Endometrium (tissue), 2 donors: ENCODE measurements at regions not wholly inside any gene's neighbourhood (a gene's known extent, or its start where the extent isn't known, plus 50 kb on each side); places are given as distances from the start of the nearest gene placed in this dataset.

Source experiments
- FAIRE-seq: peaks from 2 replicates; lab custom pipeline; 2012; peaks lifted over from hg19 to GRCh38; lab: Jason Lieb, UNC
- donor health status: control.
- donor health status: control.

DNA sequence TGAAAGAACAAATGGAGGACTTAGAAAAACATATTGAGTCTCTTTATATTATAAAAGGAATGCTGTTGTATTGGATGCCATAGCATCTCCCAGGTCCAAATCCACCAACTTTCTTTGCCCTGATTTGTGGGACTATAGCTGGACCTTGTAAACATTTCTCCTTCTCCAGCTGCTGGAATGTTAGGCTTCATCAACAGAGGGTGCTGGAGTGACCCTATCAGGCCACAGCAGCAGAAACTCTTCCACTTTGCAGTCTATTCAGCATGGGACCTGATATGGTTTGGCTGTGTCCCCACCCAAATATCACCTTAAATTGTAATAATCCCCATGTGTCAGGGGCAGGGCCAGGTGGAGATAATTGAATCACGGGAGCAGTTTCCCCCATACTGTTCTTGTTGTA, 138.4 kb upstream of the ARL4C start:
- FAIRE-seq, result no peak

DNA sequence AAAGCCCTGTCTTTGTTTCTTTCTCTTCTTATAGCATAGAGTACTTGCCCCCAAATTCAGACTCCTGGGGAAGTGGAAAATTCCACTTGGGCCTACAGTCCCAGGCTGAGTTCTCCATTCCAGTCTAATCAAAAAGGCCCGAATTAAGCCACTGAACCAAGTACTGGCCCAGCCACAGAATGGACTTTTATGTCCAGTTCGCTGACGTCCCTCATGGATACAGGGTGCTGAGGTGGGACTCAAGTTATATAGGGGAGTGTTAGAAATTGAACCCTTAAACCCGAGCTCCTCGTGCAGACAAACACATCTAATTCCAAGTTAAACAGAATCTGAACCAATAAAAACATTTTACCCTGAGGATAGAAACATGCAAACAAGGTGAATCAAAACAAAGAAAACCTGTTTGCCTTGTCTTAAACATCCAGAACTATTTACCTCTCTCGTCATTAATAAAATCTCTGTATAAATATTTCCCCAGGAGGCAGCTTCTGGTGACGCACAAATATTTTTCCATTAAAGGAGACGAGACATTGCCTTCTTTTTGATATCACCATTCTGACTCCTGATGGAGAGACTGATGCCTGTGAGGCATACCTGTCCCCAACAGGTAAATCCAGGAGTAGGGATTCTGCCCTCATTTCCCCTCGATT, 136.8 kb upstream of the ARL4C start:
- FAIRE-seq, result no peak

DNA sequence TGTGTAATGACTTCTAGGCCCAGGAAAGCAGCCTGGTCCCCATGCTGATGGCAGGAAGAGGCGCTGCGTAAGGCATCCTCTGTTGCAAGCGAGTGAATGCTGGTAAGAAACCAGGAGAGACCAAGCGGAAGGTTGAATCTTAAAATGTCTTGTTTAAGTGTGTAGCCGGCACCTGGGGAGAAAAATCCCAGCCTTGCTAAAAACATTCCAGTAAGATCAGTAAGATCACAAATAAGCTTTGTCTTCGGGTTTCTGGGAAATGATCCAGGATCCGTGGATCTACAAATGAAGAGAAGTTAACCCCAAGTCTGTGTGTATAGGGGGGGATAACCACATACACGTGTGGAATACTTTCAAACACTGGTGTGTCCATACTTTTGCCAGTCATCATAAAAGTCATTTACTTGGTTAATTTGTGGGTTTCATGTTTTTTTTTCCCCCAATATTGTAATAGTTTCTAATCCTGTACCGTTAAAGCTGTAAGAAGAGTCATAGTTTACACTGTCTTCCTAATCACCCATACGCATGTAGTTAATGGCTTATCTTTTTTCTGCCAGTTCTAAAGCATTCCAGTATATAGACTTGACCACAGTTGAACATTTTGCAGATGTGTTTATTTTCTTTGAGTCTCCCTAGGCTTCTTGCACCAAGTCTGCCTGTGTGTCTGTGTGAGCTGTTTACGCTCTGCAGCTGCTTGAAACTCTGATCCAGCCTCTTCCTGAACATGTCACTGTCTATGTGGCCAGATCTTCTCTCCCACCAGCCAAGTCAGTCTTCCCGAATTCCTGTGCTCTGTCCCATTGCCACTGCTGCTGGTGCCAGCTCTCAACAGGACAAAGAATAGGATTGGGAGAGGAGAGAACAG, 135.9 kb upstream of the ARL4C start:
- FAIRE-seq, result no peak

DNA sequence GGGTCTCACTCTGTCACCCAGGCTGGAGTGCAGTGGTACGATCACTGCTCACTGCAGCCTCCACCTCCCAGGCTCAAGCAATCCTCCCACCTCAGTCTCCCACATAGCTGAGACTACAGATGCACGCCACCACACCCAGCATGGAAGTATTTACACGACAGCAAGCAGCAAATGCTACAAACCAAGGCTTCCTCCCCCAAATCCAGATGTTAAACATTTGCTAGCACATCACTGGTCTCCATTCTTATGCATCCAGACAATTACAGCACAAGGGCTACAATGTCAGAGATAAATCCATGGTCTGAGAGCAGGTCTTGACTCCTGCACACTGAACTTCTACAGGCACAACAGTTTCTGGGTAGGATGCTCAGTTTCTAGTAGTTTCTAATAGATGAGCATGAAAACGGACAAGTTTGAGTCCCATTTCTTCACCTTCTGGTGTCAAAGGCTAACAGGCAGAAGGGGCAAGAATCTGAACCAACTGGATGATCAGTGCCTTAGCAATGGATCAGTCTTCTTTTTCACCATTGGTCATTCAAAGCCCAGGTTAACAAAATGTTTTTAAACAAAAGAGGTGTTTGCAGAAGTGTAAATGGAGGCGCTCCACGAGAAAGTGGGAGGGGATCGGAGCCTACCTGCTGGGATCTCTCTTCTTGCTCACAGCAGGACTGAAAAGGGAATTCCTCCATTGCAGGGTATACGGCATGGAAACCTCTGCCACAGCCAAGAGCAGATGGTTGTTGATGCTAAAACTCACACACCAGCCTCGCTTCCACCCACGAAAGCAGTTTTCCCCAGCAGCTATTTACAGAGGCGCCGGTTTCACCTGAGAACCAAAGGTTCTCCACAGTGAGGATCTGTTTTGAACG, 135.0 kb upstream of the ARL4C start:
- FAIRE-seq, result no peak

DNA sequence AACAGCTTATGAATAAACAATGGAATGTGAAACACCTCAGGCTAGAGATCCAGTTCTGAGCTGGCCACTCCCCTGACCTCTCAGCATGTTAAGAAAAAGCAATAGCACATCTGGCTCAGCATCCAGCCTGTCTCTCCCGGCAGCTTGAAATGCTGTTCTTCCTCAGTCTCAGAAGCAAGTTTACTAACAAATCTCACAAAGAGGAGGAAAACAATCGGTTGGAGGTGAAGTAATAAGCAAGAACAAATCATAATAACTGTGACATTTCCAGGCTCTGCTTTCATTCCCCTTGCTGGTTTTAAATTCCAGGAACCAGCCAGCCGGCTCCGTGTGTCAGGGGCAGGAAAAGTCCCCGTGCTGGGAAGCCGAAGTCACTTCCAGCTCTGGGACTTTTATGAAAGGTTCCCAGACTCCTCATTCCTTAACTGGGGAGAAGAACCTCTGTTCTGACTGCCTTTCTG, 133.9 kb upstream of the ARL4C start:
- FAIRE-seq, result peak; percentile 85

DNA sequence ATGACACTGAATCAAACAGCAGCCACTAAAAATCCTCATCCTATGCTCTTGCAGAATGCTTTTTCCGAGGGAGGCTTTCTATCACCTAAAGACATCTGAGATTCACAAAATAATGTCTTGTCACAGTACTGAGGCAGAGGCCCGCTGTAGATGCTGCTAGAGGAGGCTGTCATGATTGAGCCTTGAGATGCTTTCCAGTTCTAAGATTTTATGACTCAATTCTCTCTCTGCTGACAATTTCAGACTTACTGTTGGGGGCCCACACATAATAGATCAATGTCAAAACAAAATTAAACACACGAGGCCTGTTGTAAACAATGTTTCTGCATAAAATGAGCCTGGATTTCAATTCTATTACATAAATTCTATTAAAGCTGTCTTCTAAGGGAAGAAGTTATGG, 132.7 kb upstream of the ARL4C start:
- FAIRE-seq, result no peak

DNA sequence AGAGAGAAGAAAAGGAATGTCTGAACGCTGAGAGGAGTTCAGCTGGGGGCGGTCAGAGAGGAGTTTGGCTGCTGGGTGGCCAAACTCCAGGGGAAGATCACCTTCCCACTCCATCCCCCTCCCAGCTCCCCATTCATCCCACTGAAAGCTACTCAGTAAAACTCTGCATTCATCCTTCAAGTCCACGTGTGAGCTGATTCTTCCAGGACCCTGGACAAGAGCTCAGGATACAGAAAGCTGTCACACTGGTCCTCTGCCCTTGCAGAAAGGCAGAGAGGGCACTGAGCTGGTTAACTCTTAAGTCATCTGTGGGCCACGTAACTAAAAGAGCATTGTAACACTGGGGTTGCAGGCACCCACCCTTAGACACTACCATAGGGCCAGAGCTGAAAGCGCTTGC, 132.1 kb upstream of the ARL4C start:
- no peak for FAIRE-seq

DNA sequence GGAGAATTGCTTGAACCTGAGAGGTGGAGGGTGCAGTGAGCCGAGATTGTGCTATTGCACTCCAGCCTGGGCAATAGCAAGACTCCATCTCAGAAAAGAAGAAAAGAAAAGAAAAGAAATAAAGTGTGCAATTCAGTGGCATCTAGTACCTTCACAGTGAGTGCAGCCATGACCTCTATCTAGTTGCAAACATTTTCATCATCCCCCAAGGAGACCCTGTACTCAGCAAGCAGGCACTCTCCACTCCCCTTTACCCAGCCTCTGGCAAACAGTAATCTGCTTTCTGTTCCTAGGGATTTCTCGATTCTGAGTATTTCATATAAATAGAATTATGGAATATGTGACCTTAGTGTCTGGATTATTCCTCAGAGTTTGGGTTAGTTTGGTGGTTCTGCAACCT, 130.4 kb upstream of the ARL4C start:
- FAIRE-seq, result no peak

DNA sequence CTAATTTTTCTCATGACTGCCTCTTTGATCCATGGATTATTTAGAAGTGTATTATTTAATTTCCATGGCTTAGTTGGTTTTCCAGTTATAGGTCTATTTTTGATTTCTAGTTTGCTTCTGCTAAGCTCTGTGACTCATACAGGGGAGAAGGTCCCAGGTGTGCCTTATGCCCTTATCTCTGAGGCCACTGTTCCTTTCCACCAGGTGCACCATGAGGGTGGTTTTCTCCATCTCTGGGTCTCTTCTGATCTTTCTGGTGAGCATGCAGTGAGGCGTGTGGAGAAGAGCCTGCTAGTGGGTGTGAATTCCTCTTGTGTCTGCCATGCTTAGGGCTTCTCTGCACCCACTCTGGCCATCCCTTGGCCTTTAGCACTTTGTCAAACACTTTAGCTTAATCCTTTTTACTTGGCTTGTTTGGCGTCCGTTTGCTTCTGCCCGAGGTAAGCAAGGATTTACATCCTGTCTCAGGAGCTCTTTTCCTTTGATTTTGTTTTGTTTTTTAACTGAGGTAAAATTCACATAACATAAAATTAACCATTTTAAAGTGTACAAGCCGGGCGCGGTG, 129.8 kb upstream of the ARL4C start:
- no peak for FAIRE-seq

DNA sequence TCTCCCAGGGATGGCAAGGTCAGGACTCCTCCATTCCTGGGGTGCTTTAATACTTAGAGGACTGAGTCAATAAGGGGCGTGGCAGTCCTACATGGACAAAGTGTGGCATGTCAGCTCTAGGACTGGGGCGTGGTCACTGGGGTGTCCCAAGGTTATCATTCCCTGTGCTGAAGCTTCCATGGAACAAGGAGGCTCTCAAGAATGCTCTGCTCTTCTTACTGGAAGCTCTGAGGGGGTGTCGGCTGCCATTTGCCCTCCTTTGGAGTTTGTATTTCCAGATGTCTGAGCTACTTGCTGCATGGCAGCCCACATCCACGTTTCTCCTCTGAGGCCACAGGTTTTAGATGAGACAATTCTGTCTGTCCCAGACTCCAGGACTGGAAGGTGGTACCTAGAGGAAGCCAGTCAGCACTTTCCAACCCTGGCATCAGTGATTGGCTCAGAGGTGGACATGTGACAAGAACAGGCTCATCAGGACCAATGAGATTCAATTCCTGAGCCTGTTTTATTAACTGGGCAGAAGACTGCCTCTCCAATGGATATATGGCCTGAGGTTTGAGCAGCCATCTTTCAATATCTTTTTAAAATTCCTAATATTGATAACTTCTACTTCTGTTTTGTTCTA, 128.9 kb upstream of the ARL4C start:
- FAIRE-seq, result no peak

DNA sequence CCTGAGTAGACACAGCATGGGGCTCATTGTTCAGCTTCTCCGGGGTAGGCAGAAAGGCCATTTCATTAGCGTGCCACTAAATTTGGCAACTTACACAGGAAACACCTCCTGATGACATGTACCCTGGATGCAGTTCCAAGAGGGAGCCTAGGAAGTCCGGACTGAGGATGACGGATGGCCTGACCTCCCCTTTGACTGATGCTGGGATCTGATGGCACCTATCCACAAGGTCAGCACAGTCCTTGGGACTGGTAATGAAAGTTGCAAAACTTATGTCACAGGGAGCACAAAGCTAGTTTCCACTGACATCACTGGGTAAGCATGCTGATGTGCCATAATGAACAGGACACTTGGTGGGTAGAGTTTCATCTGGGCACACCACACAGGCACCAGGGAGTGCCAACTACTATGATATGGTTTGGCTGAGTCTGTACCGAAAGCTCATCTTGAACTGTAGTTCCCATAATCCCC, 126.7 kb upstream of the ARL4C start:
- FAIRE-seq, result no peak

DNA sequence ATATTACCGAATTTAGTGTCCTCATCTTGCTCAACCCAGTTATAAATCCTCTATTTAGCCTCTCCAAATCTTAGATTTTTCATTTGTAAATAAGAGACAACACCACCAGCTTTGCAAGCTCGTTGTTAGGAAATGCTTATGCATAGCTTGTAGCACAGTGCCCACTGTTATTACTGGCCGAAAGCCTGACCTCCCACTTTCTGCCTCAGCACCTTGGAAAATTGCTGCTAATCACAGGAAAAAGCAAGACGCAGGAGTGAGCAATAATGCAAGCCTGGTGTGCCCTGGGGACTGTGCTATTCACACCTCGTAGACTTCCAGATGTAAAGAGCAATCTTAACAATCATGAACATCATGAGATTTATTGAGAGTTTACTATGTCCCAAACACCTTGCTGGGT, 124.2 kb upstream of the ARL4C start:
- FAIRE-seq, result no peak

DNA sequence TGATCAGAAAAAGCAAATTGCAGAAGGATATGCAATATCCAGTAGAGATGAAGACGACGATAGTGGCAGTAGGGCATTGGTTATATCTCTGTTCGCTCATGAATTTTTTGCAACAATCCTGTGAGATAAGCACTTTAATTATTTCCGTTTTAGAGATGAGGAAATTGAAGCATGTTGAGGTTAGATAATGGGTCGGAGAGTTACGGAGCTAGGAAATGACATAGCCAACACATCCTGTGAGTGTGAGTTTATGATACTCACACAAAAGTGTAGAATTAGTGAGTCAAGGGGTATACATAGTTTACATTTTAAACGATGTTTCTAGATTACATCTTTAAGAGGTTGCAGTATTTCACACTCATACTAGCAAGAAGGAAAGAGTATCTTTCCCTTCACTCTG, 123.1 kb upstream of the ARL4C start:
- FAIRE-seq, result no peak

DNA sequence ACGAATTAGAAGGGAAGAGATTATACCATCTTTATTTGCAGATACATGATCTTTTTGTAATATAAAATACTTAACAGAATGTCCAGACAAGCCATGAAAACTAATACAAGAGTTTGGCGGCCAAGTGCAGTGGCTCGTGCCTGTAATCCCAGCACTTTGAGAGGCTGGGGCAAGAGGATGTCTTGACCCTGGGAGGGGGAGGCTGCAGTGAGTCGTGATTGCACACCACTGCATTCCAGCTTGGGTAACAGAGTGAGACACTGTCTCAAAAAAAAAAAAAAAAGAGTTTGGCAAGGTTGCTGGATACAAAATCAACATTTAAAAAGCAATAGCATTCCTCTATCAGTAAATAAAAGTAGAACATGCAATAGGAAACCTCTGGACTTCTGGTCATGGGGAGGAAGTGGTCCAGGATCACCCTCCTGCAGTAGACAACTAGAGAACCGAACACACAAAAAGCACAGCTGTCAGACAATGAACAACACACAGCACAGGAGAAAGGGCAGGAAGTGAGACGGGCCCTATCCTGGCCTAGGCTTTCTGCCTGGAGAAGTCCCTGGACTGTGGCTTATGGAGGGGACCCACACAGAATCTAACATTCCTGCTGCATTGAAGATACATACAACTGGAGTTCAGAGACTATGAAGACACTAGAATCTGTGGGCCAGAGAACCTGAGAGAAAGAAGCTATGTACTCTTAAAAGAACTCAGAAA, 118.9 kb upstream of the ARL4C start:
- FAIRE-seq, result no peak

DNA sequence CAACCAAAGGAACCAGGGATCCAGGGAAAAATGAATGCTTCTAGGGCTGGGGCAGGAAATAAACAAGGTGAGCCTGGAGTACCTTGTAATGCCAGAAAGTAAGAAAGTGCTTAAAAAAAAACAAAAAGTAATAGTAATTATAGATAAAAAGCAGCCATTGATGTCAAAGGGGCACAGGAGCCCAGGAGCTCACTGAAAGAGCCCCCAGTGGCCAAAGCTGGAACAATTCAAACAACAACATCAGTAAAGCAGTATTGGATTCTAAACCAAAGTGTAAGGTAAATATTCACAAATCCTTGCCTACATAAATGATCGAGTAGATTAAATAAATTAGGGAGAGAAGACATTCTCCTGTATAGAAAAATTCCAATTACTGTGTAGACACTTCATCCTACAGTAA, 114.3 kb upstream of the ARL4C start:
- no peak for FAIRE-seq

DNA sequence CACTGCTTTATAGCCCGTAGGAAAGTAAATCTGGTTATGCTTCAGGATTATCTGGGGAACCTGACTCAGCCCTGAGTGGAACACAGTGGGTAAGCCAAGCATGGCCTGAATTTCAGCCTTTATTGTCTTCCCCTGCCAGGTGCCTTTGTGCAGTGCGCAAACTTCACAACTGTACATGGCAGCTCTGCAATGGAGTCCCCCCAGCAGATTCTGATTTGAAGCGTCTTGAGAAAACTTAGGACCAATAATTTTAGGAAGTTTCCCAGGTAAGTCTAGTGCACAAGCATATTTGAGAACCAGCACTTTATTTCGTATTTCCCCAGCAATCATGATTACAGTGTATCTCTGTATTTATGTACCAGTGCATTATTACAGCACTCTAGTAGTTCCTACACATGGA, 112.1 kb upstream of the ARL4C start:
- no peak for FAIRE-seq

DNA sequence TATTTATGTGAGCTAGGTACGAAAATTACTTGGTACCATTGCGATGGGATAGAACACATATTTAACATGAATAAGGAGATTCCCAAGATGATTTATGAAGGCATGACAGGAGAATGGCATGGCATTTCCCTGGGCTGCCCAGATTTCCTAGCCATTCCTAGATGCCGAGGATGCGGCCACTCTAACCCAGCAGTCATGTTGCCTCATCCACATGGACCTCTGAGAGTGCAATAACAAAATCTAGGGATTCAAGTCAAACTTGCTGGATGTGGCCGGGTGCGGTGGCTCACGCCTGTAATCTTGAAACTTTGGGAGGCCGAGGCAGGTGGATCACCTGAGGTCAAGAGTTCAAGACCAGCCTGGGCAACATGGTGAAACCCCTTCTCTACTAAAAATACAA, 110.8 kb upstream of the ARL4C start:
- FAIRE-seq, result no peak

DNA sequence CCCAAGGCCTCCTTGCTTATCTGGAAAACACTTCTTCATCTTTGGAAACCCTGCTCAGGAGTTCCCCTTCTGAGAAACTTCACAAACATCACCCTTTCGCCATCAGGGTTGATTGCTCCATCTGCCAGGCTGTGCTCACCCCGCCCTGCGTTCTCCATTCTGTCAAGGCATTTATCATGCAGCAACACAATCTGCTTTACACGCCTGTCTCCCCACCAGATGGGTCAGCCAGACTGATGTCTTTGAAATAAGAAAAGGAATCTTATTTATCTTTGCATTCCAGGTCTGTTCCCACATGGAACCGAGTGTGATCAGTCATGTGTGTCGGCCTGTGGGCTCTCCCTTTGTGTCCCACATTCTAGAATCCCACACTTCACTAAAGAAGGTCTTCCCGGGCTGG, 110.0 kb upstream of the ARL4C start:
- FAIRE-seq, result no peak

DNA sequence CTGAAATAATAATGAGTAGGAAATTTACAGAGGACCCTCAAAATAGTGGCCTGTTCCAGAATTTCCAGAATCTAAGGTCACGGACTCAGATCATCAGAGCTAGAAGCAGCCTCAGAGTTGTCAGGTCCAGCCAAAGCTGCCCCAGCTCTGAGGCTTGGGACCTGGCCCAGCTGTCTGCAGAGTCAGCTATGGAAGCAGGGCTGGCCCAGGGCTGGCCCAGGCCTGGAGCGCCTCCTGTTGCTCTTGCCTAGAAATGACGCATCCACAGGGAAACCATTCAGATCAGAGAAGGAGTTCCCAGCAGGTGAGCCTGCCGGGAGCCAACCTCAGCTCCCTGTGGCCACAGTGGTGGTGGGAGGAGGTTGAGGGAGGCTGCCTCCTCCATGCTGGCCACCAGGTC, 106.7 kb upstream of the ARL4C start:
- FAIRE-seq, result no peak

DNA sequence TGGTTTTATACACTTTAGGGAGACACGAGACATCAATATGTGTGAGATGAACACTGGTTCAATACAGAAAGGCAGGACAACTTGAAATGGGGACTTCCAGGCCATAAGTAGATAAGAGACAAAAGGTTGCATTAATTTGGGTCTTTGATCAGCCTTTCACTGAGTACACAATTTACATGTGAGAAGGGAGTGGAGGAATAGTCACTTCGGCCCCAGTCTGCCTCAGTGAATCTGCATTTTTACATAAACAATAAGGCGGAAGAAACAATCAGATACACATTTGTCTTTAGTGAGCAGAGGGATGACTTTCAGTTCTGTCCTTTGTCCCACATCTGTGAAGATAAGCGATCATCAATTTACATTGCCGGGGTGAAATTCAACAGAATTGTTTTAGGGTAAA, 104.3 kb upstream of the ARL4C start:
- no peak for FAIRE-seq

DNA sequence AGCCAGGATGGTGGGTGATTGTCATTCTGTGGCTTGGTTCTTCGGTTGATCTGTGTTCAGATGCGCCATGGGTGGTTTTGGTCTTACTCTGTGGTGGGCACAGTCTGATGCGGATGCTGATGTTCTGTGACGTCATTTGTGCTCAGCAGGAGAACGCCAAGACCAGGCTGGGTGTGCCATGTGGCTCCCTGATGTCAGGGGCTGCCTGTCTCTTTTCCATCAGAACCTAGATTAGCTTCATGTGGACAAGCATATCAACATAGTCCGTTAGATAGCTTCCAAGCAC, 100.6 kb upstream of the ARL4C start:
- FAIRE-seq, result no peak
